WERI-Rb-1 (cell line): ENCODE measurements at regions not wholly inside any gene's neighbourhood (a gene's known extent, or its start where the extent isn't known, plus 50 kb on each side); places are given as distances from the start of the nearest gene placed in this dataset.

ENCODE experiments used
- DNase-seq: peaks from one replicate; pipeline ENCODE4 v3.0.0-alpha.2; 2020
- H3K27ac ChIP-seq: fragments of 250-450 bp; sonication (Bioruptor Pico); 2 replicates; pipeline ENCODE4 v1.5.1; 2020; ENCODE audit warnings: mild to moderate bottlenecking, moderate library complexity
- H3K27me3 ChIP-seq: fragments of 250-450 bp; sonication (Bioruptor Pico); 2 replicates; pipeline ENCODE4 v1.5.1; 2021; ENCODE audit warnings: mild to moderate bottlenecking, low read depth, moderate library complexity; ENCODE audit not compliant: insufficient read depth, severe bottlenecking
- H3K36me3 ChIP-seq: fragments of 250-450 bp; sonication (Bioruptor Pico); 2 replicates; pipeline ENCODE4 v1.5.1; 2020; ENCODE audit warnings: mild to moderate bottlenecking, moderate library complexity
- H3K4me3 ChIP-seq: 2 replicates; pipeline ENCODE4 v1.5.1; 2011; ENCODE audit warnings: low read depth, mild to moderate bottlenecking, control low read depth, low read length
- H3K9me3 ChIP-seq: fragments of 250-450 bp; sonication (Bioruptor Pico); 2 replicates; pipeline ENCODE4 v1.5.1; 2021; ENCODE audit warnings: mild to moderate bottlenecking, moderate library complexity; ENCODE audit not compliant: severe bottlenecking
- CTCF ChIP-seq: IDR thresholded peaks from 2 replicates; pipeline ENCODE4 v1.5.1; 2011; ENCODE audit warnings: low read depth, mild to moderate bottlenecking, control low read depth, inconsistent platforms, low read length

GRCh38 chr12:85669911-85670310, 166.3 kb downstream of the RASSF9 start:
- H3K36me3 ChIP-seq: no peaks in the 10 kb centered on the region
- no peak for TF ChIP-seq CTCF
- H3K4me3 ChIP-seq: no peak overlapping the region
- no peak for DNase-seq
- no peak overlapping the region for H3K27ac ChIP-seq
- H3K27me3 ChIP-seq: no peaks in the 10 kb centered on the region
- no peaks in the 10 kb centered on the region for H3K9me3 ChIP-seq

GRCh38 chr12:85672436-85672835, 163.8 kb downstream of the RASSF9 start:
- no peak for DNase-seq
- TF ChIP-seq CTCF: no peak
- Histone ChIP-seq H3K36me3 (no peaks in the 10 kb centered on the region), H3K27me3 (no peaks in the 10 kb centered on the region), H3K27ac (no peak overlapping the region), H3K9me3 (no peaks in the 10 kb centered on the region), H3K4me3 (no peak overlapping the region)

GRCh38 chr12:85673921-85674420, 162.2 kb downstream of the RASSF9 start:
- Histone ChIP-seq H3K4me3 (no peak overlapping the region), H3K27ac (no peak overlapping the region), H3K36me3 (no peaks in the 10 kb centered on the region), H3K27me3 (no peaks in the 10 kb centered on the region), H3K9me3 (no peaks in the 10 kb centered on the region)
- no peak for TF ChIP-seq CTCF
- DNase-seq: no peak

GRCh38 chr12:85676816-85677749, 159.1 kb downstream of the RASSF9 start:
- no peak for TF ChIP-seq CTCF
- H3K9me3 ChIP-seq: no peaks in the 10 kb centered on the region
- no peaks in the 10 kb centered on the region for H3K36me3 ChIP-seq
- no peak overlapping the region for H3K27ac ChIP-seq
- no peak overlapping the region for H3K4me3 ChIP-seq
- DNase-seq: no peak
- no peaks in the 10 kb centered on the region for H3K27me3 ChIP-seq

GRCh38 chr12:85679296-85679695, 156.9 kb downstream of the RASSF9 start:
- Histone ChIP-seq H3K4me3 (no peak overlapping the region), H3K27me3 (no peaks in the 10 kb centered on the region), H3K36me3 (no peaks in the 10 kb centered on the region), H3K9me3 (no peaks in the 10 kb centered on the region), H3K27ac (no peak overlapping the region)
- no peak for DNase-seq
- TF ChIP-seq CTCF: no peak
